KOPT-K1 (cell line): ENCODE measurements at regions not wholly inside any gene's neighbourhood (a gene's known extent, or its start where the extent isn't known, plus 50 kb on each side); places are given as distances from the start of the nearest gene placed in this dataset.

ENCODE experiments used
- H3K27ac ChIP-seq: fragments of 200-600 bp; sonication (generic); 2 replicates; pipeline ENCODE4 v1.5.1; 2016; ENCODE audit warnings: antibody characterized with exemption, mild to moderate bottlenecking, low read depth, low read length; ENCODE audit not compliant: poor library complexity, severe bottlenecking
- H3K36me3 ChIP-seq: fragments of 200-600 bp; sonication (generic); 2 replicates; pipeline ENCODE4 v1.5.1; 2017; ENCODE audit warnings: antibody characterized with exemption, mild to moderate bottlenecking, low read length, moderate library complexity; ENCODE audit not compliant: insufficient read depth
- H3K9me3 ChIP-seq: fragments of 200-600 bp; sonication (generic); 2 replicates; pipeline ENCODE4 v1.5.1; 2017; ENCODE audit warnings: antibody characterized with exemption, low read length, mild to moderate bottlenecking; ENCODE audit not compliant: insufficient read depth, poor library complexity, severe bottlenecking

- H3K27ac ChIP-seq: no peak overlapping the region
- H3K9me3 ChIP-seq: no peaks in the 10 kb centered on the region
- H3K36me3 ChIP-seq: no peaks in the 10 kb centered on the region
Observed at GRCh38 chr12:61911113-61911512, 349.1 kb upstream of the USP15 start.

GRCh38 chr12:61915420-61915819 is 344.8 kb upstream of the USP15 start:
- no peak overlapping the region for H3K27ac ChIP-seq
- no peaks in the 10 kb centered on the region for H3K9me3 ChIP-seq
- no peaks in the 10 kb centered on the region for H3K36me3 ChIP-seq

- Histone ChIP-seq H3K36me3 (no peaks in the 10 kb centered on the region), H3K9me3 (no peaks in the 10 kb centered on the region), H3K27ac (no peak overlapping the region)
Observed at GRCh38 chr12:61916831-61917230, 343.4 kb upstream of the USP15 start.

GRCh38 chr12:61919686-61920085 is 340.5 kb upstream of the USP15 start:
- Histone ChIP-seq H3K27ac (no peak overlapping the region), H3K36me3 (no peaks in the 10 kb centered on the region)

GRCh38 chr12:61920230-61920629 is 340.0 kb upstream of the USP15 start:
- H3K36me3 ChIP-seq: no peaks in the 10 kb centered on the region
- no peak overlapping the region for H3K27ac ChIP-seq

More at GRCh38 chr12:61919686-61920085, 340.5 kb upstream of the USP15 start:
- H3K9me3 ChIP-seq: no peaks in the 10 kb centered on the region

GRCh38 chr12:61923152-61923551 is 337.1 kb upstream of the USP15 start:
- H3K27ac ChIP-seq: no peak overlapping the region
- no peaks in the 10 kb centered on the region for H3K36me3 ChIP-seq
- no peaks in the 10 kb centered on the region for H3K9me3 ChIP-seq

More at GRCh38 chr12:61920230-61920629, 340.0 kb upstream of the USP15 start:
- no peaks in the 10 kb centered on the region for H3K9me3 ChIP-seq

- Histone ChIP-seq H3K36me3 (no peaks in the 10 kb centered on the region), H3K27ac (no peak overlapping the region), H3K9me3 (no peaks in the 10 kb centered on the region)
Observed at GRCh38 chr12:61934564-61934963, 325.6 kb upstream of the USP15 start.

GRCh38 chr12:61939977-61940376 is 320.2 kb upstream of the USP15 start:
- Histone ChIP-seq H3K9me3 (no peaks in the 10 kb centered on the region), H3K27ac (no peak overlapping the region), H3K36me3 (no peaks in the 10 kb centered on the region)

GRCh38 chr12:61956545-61956944 is 303.7 kb upstream of the USP15 start:
- H3K27ac ChIP-seq: no peak overlapping the region
- no peaks in the 10 kb centered on the region for H3K36me3 ChIP-seq
- H3K9me3 ChIP-seq: no peaks in the 10 kb centered on the region

- Histone ChIP-seq H3K27ac (no peak overlapping the region), H3K9me3 (no peaks in the 10 kb centered on the region), H3K36me3 (no peaks in the 10 kb centered on the region)
Observed at GRCh38 chr12:61974461-61974860, 285.7 kb upstream of the USP15 start.

- no peak overlapping the region for H3K27ac ChIP-seq
Observed at GRCh38 chr12:61985830-61986229, 274.4 kb upstream of the USP15 start.

GRCh38 chr12:61987173-61987572 is 273.0 kb upstream of the USP15 start:
- H3K9me3 ChIP-seq: no peaks in the 10 kb centered on the region
- H3K36me3 ChIP-seq: no peaks in the 10 kb centered on the region
- H3K27ac ChIP-seq: no peak overlapping the region

More at GRCh38 chr12:61985830-61986229, 274.4 kb upstream of the USP15 start:
- H3K36me3 ChIP-seq: no peaks in the 10 kb centered on the region
- no peaks in the 10 kb centered on the region for H3K9me3 ChIP-seq

GRCh38 chr12:61991661-61992060 is 268.5 kb upstream of the USP15 start:
- Histone ChIP-seq H3K27ac (no peak overlapping the region), H3K36me3 (no peaks in the 10 kb centered on the region), H3K9me3 (no peaks in the 10 kb centered on the region)

- no peaks in the 10 kb centered on the region for H3K36me3 ChIP-seq
- H3K9me3 ChIP-seq: no peaks in the 10 kb centered on the region
- no peak overlapping the region for H3K27ac ChIP-seq
Observed at GRCh38 chr12:61993734-61994345, 266.4 kb upstream of the USP15 start.

GRCh38 chr12:61996717-61997116 is 263.5 kb upstream of the USP15 start:
- Histone ChIP-seq H3K36me3 (no peaks in the 10 kb centered on the region), H3K27ac (no peak overlapping the region), H3K9me3 (no peaks in the 10 kb centered on the region)

- Histone ChIP-seq H3K27ac (no peak overlapping the region), H3K36me3 (no peaks in the 10 kb centered on the region), H3K9me3 (no peaks in the 10 kb centered on the region)
Observed at GRCh38 chr12:61998791-61999190, 261.4 kb upstream of the USP15 start.
